ENCODE measurements at regions not wholly inside any gene's neighbourhood (a gene's known extent, or its start where the extent isn't known, plus 50 kb on each side); places are given as distances from the start of the nearest gene placed in this dataset.

GRCh38 chr3:152583963-152584362 lies 251.0 kb upstream of the P2RY1 start:
- TF ChIP-seq CTCF (IDR thresholded peaks at IDR 0.05) = no peak
- no peak for TF ChIP-seq POLR2A (IDR thresholded peaks at IDR 0.05)

Measured in lower leg skin (tissue), 3 donors.